ENCODE measurements at regions not wholly inside any gene's neighbourhood (a gene's known extent, or its start where the extent isn't known, plus 50 kb on each side); places are given as distances from the start of the nearest gene placed in this dataset.

- Histone ChIP-seq H3K36me3 (peaks cover 0 to 88% (median 25%) of the 10 kb centered on the region in 9 donors), H3K4me3 (no peak overlapping the region), H3K4me1 (peaks cover 31 to 57% (median 43%) of the 10 kb centered on the region in 9 donors), H3K9me3 (no peaks in the 10 kb centered on the region), H3K27me3 (no peaks in the 10 kb centered on the region), H3K27ac (peak overlapping the region; percentile 53 to 97 (median 91))
- ATAC-seq (no peak), DNase-seq (no peak)
- 92 to 94% methylated on average over 28 of the region's 28 CpGs for WGBS, 2 donors
- intact Hi-C loops (cut with DNase I): loop anchor here in 4 of 10 donors (5.0 to 10.0 kb wide), 3 partner anchors 33 to 144 kb away; partner anchors contain the start of gene NCOR2 (in 1 of the 4)
- TF ChIP-seq, protein P1, sequence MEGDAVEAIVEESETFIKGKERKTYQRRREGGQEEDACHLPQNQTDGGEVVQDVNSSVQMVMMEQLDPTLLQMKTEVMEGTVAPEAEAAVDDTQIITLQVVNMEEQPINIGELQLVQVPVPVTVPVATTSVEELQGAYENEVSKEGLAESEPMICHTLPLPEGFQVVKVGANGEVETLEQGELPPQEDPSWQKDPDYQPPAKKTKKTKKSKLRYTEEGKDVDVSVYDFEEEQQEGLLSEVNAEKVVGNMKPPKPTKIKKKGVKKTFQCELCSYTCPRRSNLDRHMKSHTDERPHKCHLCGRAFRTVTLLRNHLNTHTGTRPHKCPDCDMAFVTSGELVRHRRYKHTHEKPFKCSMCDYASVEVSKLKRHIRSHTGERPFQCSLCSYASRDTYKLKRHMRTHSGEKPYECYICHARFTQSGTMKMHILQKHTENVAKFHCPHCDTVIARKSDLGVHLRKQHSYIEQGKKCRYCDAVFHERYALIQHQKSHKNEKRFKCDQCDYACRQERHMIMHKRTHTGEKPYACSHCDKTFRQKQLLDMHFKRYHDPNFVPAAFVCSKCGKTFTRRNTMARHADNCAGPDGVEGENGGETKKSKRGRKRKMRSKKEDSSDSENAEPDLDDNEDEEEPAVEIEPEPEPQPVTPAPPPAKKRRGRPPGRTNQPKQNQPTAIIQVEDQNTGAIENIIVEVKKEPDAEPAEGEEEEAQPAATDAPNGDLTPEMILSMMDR (IDR thresholded peaks at IDR 0.05): no peak
Measured at GRCh38 chr12:124420041-124420995, 125.4 kb downstream of the RFLNA start.

DNA sequence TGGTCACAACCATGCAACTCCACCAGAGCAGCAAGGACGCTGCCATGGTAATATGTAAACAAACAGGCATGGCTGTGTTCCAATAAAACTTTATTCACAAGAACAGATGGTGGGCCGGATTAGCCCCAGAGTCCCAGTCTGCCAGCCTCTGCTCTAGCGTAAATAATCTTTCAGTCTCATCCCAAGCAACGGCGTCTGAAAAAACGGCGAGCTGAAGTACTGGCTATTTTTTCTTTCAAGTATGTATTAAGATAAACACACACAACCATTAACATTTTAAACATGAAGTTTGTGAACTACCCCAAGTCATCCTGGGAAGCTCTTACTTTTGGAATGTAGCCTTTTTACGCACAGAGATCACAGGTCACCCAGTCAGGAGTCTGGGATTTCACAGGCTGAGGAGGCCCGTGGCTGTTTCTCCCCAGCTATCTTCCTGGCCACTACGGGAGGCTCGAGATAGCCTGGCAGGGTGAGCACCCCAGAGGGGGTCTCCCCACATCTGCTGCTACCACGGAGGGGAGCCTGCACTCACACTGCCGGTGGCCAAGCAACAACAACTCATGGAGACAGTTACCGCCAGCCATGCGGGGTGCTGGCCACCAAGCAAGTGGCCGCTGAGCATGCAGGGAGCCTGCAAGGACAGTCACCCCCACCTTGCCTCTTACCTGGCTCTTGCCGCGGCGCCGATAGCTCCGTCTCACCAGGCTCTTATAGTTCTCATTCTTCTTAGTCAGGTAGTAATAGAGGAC is 124.6 kb downstream of the RFLNA start:
- H3K4me3 ChIP-seq: no peak overlapping the region
- intact Hi-C loops (cut with DNase I): loop anchor here in 4 of 10 donors (5.0 to 10.0 kb wide), 3 partner anchors 32 to 145 kb away; partner anchors contain the start of gene NCOR2 (in 1 of the 4)
- WGBS, 2 donors: 94 to 96% methylated on average over 21 of the region's 21 CpGs
- no peak for DNase-seq
- TF ChIP-seq, protein P1 (IDR thresholded peaks at IDR 0.05): no peak
- no peak for ATAC-seq
- H3K27ac ChIP-seq: peak overlapping the region in 3 of 10 donors; percentile 11 to 97 (median 32)
- H3K4me1 ChIP-seq: peaks cover 31 to 55% (median 41%) of the 10 kb centered on the region in 9 donors
- no peaks in the 10 kb centered on the region for H3K9me3 ChIP-seq
- no peaks in the 10 kb centered on the region for H3K27me3 ChIP-seq
- peaks cover 0 to 88% (median 24%) of the 10 kb centered on the region in 9 donors for H3K36me3 ChIP-seq

DNA sequence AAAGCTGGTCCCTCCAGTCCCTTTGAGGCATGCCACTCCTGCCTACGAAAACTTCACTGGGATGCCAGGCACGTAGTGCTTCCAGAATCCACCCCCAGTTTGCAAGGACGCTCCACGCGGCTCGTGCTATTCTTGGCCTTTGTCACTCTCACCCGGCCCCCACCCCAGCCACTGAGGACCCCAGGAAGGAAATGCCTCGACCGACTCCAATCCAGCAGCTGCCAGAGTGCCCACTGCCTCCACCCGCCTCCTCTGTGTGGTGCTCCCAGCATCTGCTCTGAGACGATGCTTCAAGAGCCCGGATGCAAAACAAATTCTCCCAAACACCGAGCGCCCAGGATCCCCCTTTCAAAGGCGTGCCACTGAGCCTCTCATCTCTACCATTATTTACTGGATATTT is 123.9 kb downstream of the RFLNA start:
- Histone ChIP-seq H3K27me3 (no peaks in the 10 kb centered on the region), H3K36me3 (peaks cover 0 to 88% (median 23%) of the 10 kb centered on the region in 9 donors), H3K27ac (no peak overlapping the region), H3K9me3 (no peaks in the 10 kb centered on the region), H3K4me1 (peaks cover 30 to 55% (median 38%) of the 10 kb centered on the region in 9 donors), H3K4me3 (no peak overlapping the region)
- TF ChIP-seq, protein P1 (IDR thresholded peaks at IDR 0.05): no peak
- no peak for ATAC-seq
- DNase-seq: no peak
- intact Hi-C loops (cut with DNase I): no loop called here
- 67 to 72% methylated on average over 15 of the region's 15 CpGs for WGBS, 2 donors

DNA sequence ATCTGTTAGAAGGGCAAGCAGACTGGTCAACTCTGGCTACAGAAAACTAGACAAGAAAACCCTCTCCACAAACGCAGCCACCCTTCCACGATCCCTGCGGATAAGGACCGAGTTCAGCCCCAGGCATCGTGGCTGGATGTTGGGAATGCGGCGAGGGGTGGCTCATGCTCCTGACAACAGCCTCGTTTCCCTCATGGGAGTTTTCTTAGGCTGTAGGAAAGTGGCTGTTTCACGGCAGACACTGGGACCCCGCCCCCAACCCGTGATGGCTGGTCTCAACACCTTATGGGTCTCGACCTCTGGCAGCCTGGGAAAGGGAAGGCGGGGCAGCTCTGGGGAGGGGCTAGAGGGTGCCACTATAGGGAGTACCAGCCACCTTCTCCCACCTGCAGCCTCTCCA is 123.3 kb downstream of the RFLNA start:
- H3K4me1 ChIP-seq: peaks cover 27 to 55% (median 38%) of the 10 kb centered on the region in 9 donors

More for the DNA sequence above, 123.3 kb downstream of the RFLNA start:
- DNase-seq (no peak), ATAC-seq (no peak)
- intact Hi-C loops (cut with DNase I): no loop called here
- 92 to 93% methylated on average over 13 of the region's 13 CpGs for WGBS, 2 donors
- Histone ChIP-seq H3K9me3 (no peaks in the 10 kb centered on the region), H3K27ac (no peak overlapping the region), H3K4me3 (no peak overlapping the region), H3K36me3 (peaks cover 0 to 92% (median 23%) of the 10 kb centered on the region in 9 donors), H3K27me3 (no peaks in the 10 kb centered on the region)
- TF ChIP-seq, protein P1 (IDR thresholded peaks at IDR 0.05): no peak

Measured in heart right ventricle (tissue), 16 donors.